H1 (cell line): ENCODE measurements at regions not wholly inside any gene's neighbourhood (a gene's known extent, or its start where the extent isn't known, plus 50 kb on each side); places are given as distances from the start of the nearest gene placed in this dataset.

Experiments used
- HDAC2 ChIP-seq, 2 experiments: fragments of 300-600 bp in 1 of 2; sonication (generic) in 1 of 2; IDR thresholded peaks; 2 replicates each; pipeline ENCODE4 v1.6.1; 2011 to 2012; ENCODE audit warnings: low read depth in 2 of 2, low read length in 2 of 2, mild to moderate bottlenecking in 2 of 2, moderate library complexity in 2 of 2, borderline replicate concordance in 1 of 2, inconsistent platforms in 1 of 2
- SUZ12 ChIP-seq: fragments of 200-600 bp; sonication (generic); IDR thresholded peaks from 2 replicates; pipeline ENCODE4 v1.6.1; 2012; ENCODE audit warnings: mild to moderate bottlenecking, inconsistent platforms, low read length, moderate library complexity, mixed read lengths
- TF ChIP-seq, protein P1 (sequence below): IDR thresholded peaks from 2 replicates; pipeline ENCODE4 v1.6.1; 2012; ENCODE audit warnings: inconsistent platforms
- TF ChIP-seq, protein P2 (sequence below): fragments of 300-600 bp; sonication (generic); IDR thresholded peaks from 2 replicates; pipeline ENCODE4 v1.7.1; 2012; ENCODE audit warnings: low read length, moderate library complexity, mild to moderate bottlenecking, inconsistent platforms; ENCODE audit not compliant: insufficient replicate concordance

DNA sequence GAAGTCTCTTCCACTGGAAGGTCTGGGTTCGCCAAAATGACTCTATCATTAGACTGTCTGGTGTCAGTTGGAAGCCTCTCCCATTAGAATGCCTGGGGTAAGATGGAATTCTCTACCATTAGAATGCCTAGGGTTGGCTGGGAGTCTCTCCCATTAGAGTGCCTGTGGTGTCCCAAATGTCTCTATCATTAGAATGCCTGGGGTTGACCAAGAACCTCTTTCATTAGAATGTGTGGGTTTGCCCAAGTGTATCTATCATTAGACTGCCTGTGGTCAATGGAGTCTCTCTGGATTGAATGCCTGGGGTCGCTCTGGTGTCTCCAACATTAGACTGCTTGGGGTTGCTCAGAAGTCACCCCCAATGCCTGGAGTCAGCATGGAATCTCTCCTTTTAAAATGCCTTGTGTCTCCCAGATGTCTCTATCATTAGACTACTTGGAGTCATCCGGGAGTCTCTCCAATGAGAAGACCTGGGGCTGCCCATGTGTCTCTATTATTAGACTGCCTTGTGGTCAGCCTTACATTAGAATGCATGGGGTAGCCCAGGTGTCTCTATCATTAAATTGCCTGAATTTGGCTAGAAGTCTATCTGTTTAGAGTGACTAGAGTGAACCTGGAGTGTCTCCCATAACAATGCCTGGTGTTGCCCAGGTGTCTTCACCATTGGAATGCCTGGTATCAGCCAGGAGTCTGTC lies 1518.4 kb downstream of the UQCRFS1 start (continued):
- no peak for TF ChIP-seq HDAC2 (IDR thresholded peaks at IDR 0.05; ENCODE audit: borderline replicate concordance in 1 of 2, low read depth in 2 of 2, low read length in 2 of 2)
- TF ChIP-seq, protein P1, sequence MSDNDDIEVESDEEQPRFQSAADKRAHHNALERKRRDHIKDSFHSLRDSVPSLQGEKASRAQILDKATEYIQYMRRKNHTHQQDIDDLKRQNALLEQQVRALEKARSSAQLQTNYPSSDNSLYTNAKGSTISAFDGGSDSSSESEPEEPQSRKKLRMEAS: no peak
- no peak for TF ChIP-seq SUZ12
- TF ChIP-seq, protein P2, sequence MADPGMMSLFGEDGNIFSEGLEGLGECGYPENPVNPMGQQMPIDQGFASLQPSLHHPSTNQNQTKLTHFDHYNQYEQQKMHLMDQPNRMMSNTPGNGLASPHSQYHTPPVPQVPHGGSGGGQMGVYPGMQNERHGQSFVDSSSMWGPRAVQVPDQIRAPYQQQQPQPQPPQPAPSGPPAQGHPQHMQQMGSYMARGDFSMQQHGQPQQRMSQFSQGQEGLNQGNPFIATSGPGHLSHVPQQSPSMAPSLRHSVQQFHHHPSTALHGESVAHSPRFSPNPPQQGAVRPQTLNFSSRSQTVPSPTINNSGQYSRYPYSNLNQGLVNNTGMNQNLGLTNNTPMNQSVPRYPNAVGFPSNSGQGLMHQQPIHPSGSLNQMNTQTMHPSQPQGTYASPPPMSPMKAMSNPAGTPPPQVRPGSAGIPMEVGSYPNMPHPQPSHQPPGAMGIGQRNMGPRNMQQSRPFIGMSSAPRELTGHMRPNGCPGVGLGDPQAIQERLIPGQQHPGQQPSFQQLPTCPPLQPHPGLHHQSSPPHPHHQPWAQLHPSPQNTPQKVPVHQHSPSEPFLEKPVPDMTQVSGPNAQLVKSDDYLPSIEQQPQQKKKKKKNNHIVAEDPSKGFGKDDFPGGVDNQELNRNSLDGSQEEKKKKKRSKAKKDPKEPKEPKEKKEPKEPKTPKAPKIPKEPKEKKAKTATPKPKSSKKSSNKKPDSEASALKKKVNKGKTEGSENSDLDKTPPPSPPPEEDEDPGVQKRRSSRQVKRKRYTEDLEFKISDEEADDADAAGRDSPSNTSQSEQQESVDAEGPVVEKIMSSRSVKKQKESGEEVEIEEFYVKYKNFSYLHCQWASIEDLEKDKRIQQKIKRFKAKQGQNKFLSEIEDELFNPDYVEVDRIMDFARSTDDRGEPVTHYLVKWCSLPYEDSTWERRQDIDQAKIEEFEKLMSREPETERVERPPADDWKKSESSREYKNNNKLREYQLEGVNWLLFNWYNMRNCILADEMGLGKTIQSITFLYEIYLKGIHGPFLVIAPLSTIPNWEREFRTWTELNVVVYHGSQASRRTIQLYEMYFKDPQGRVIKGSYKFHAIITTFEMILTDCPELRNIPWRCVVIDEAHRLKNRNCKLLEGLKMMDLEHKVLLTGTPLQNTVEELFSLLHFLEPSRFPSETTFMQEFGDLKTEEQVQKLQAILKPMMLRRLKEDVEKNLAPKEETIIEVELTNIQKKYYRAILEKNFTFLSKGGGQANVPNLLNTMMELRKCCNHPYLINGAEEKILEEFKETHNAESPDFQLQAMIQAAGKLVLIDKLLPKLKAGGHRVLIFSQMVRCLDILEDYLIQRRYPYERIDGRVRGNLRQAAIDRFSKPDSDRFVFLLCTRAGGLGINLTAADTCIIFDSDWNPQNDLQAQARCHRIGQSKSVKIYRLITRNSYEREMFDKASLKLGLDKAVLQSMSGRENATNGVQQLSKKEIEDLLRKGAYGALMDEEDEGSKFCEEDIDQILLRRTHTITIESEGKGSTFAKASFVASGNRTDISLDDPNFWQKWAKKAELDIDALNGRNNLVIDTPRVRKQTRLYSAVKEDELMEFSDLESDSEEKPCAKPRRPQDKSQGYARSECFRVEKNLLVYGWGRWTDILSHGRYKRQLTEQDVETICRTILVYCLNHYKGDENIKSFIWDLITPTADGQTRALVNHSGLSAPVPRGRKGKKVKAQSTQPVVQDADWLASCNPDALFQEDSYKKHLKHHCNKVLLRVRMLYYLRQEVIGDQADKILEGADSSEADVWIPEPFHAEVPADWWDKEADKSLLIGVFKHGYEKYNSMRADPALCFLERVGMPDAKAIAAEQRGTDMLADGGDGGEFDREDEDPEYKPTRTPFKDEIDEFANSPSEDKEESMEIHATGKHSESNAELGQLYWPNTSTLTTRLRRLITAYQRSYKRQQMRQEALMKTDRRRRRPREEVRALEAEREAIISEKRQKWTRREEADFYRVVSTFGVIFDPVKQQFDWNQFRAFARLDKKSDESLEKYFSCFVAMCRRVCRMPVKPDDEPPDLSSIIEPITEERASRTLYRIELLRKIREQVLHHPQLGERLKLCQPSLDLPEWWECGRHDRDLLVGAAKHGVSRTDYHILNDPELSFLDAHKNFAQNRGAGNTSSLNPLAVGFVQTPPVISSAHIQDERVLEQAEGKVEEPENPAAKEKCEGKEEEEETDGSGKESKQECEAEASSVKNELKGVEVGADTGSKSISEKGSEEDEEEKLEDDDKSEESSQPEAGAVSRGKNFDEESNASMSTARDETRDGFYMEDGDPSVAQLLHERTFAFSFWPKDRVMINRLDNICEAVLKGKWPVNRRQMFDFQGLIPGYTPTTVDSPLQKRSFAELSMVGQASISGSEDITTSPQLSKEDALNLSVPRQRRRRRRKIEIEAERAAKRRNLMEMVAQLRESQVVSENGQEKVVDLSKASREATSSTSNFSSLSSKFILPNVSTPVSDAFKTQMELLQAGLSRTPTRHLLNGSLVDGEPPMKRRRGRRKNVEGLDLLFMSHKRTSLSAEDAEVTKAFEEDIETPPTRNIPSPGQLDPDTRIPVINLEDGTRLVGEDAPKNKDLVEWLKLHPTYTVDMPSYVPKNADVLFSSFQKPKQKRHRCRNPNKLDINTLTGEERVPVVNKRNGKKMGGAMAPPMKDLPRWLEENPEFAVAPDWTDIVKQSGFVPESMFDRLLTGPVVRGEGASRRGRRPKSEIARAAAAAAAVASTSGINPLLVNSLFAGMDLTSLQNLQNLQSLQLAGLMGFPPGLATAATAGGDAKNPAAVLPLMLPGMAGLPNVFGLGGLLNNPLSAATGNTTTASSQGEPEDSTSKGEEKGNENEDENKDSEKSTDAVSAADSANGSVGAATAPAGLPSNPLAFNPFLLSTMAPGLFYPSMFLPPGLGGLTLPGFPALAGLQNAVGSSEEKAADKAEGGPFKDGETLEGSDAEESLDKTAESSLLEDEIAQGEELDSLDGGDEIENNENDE: no peak
